ENCODE measurements at regions not wholly inside any gene's neighbourhood (a gene's known extent, or its start where the extent isn't known, plus 50 kb on each side); places are given as distances from the start of the nearest gene placed in this dataset.

- H3K27ac ChIP-seq: no peak overlapping the region
- no peak for DNase-seq
- H3K4me1 ChIP-seq: no peaks in the 10 kb centered on the region
- H3K36me3 ChIP-seq (ENCODE audit: insufficient read depth in 1 of 2, low read depth in 1 of 2): no peaks in the 10 kb centered on the region
- intact Hi-C loops (cut with DNase I): loop anchor here (5.0 to 10.0 kb wide), 3 partner anchors 415 to 917 kb away; no protein-coding TSS in a partner anchor
- peaks cover 0 to 5% (median 1%) of the 10 kb centered on the region in 3 donors for H3K27me3 ChIP-seq (ENCODE audit: insufficient read depth in 3 of 3, low read length in 2 of 3)
- ATAC-seq: no peak
- 17 to 27% (median 20%) methylated on average over 5 of the region's 5 CpGs for WGBS, 3 donors
- H3K4me3 ChIP-seq: no peak overlapping the region
- H3K9me3 ChIP-seq: no peaks in the 10 kb centered on the region
- TF ChIP-seq CTCF (IDR thresholded peaks at IDR 0.05): no peak
Measured at GRCh38 chr9:119559986-119560385, 190.8 kb upstream of the BRINP1 start.

- H3K4me3 ChIP-seq: no peak overlapping the region
- intact Hi-C loops (cut with DNase I): loop anchor here (5.0 to 10.0 kb wide), 3 partner anchors 416 to 918 kb away; no protein-coding TSS in a partner anchor
- no peaks in the 10 kb centered on the region for H3K4me1 ChIP-seq
- peaks cover 0 to 5% (median 1%) of the 10 kb centered on the region in 3 donors for H3K27me3 ChIP-seq (ENCODE audit: insufficient read depth in 3 of 3, low read length in 2 of 3)
- H3K9me3 ChIP-seq: no peaks in the 10 kb centered on the region
- no peak overlapping the region for H3K27ac ChIP-seq
- H3K36me3 ChIP-seq (ENCODE audit: insufficient read depth in 1 of 2, low read depth in 1 of 2): no peaks in the 10 kb centered on the region
- DNase-seq: no peak
- no peak for ATAC-seq
- TF ChIP-seq CTCF (IDR thresholded peaks at IDR 0.05): no peak
Measured at GRCh38 chr9:119559056-119559455, 189.8 kb upstream of the BRINP1 start.

GRCh38 chr9:119556129-119556875, 187.1 kb upstream of the BRINP1 start:
- Histone ChIP-seq H3K4me3 (peak overlapping the region; percentile 43), H3K36me3 (ENCODE audit: insufficient read depth in 1 of 2, low read depth in 1 of 2) (no peaks in the 10 kb centered on the region), H3K27me3 (ENCODE audit: insufficient read depth in 3 of 3, low read length in 2 of 3) (peaks cover 0 to 5% (median 1%) of the 10 kb centered on the region in 3 donors), H3K27ac (no peak overlapping the region), H3K9me3 (no peaks in the 10 kb centered on the region), H3K4me1 (no peaks in the 10 kb centered on the region)
- intact Hi-C loops (cut with DNase I): loop anchor here (2.0 to 10.0 kb wide), 4 partner anchors 412 to 921 kb away; no protein-coding TSS in a partner anchor
- ATAC-seq (peak; percentile 68 to 92 (median 83)), DNase-seq (peak; percentile 69 to 77)
- 14 to 17% (median 15%) methylated on average over 30 to 31 of the region's 31 CpGs for WGBS, 3 donors
- peak; percentile 86 for TF ChIP-seq CTCF (IDR thresholded peaks at IDR 0.05)

- H3K4me3 ChIP-seq: no peak overlapping the region
- no peaks in the 10 kb centered on the region for H3K9me3 ChIP-seq
- H3K27ac ChIP-seq: no peak overlapping the region
- no peak for TF ChIP-seq CTCF (IDR thresholded peaks at IDR 0.05)
- no peaks in the 10 kb centered on the region for H3K4me1 ChIP-seq
- DNase-seq: no peak
- no peaks in the 10 kb centered on the region for H3K27me3 ChIP-seq (ENCODE audit: insufficient read depth in 3 of 3, low read length in 2 of 3)
- intact Hi-C loops (cut with DNase I): no loop called here
- no peaks in the 10 kb centered on the region for H3K36me3 ChIP-seq (ENCODE audit: insufficient read depth in 1 of 2, low read depth in 1 of 2)
- ATAC-seq: no peak
- WGBS, 3 donors: 75 to 81% (median 78%) methylated on average over 3 of the region's 3 CpGs
Measured at GRCh38 chr9:119544492-119544891, 175.3 kb upstream of the BRINP1 start.

Measured in psoas muscle (tissue), 7 donors.